Aorta (tissue), 5 donors: ENCODE measurements at regions not wholly inside any gene's neighbourhood (a gene's known extent, or its start where the extent isn't known, plus 50 kb on each side); places are given as distances from the start of the nearest gene placed in this dataset.

Source experiments
- ATAC-seq: fragments of 200-7000 bp; cut with Tn5 transposase; one replicate; pipeline ENCODE4 v1.9.1; 2022; ENCODE audit warnings: moderate library complexity; ENCODE audit not compliant: low FRiP score
- DNase-seq, 2 donors: peaks; one replicate each; pipeline ENCODE4 v3.0.0-alpha.2; 2020
- H3K27ac ChIP-seq, 2 donors: one replicate each; pipeline ENCODE4 v1.5.1; 2013; ENCODE audit warnings: low read length in 2 of 2, mild to moderate bottlenecking in 2 of 2, moderate library complexity in 2 of 2, control low read depth in 1 of 2, inconsistent platforms in 1 of 2, low read depth in 1 of 2
- H3K27me3 ChIP-seq, 2 donors: one replicate each; pipeline ENCODE4 v1.6.1; 2013; ENCODE audit warnings: control low read depth in 1 of 2, low read length in 1 of 2, mild to moderate bottlenecking in 1 of 2, moderate library complexity in 1 of 2; ENCODE audit not compliant: insufficient read depth in 2 of 2, control insufficient read depth in 1 of 2
- H3K36me3 ChIP-seq, 2 donors: one replicate each; pipeline ENCODE4 v1.6.1; 2013; ENCODE audit warnings: control low read depth in 1 of 2, low read length in 1 of 2, mild to moderate bottlenecking in 1 of 2; ENCODE audit not compliant: insufficient read depth in 2 of 2, control insufficient read depth in 1 of 2
- H3K4me1 ChIP-seq, 2 donors: one replicate each; pipeline ENCODE4 v1.6.1; 2013; ENCODE audit warnings: low read length in 2 of 2, control low read depth in 1 of 2, mild to moderate bottlenecking in 1 of 2, moderate library complexity in 1 of 2; ENCODE audit not compliant: insufficient read depth in 2 of 2, control insufficient read depth in 1 of 2
- H3K4me3 ChIP-seq, 2 donors: one replicate each; pipeline ENCODE4 v1.5.1; 2013; ENCODE audit warnings: low read length in 2 of 2, control low read depth in 1 of 2, mild to moderate bottlenecking in 1 of 2
- H3K9me3 ChIP-seq: one replicate; pipeline ENCODE4 v1.6.1; 2013; ENCODE audit warnings: mild to moderate bottlenecking, low read length; ENCODE audit not compliant: control insufficient read depth
- WGBS, 2 donors: extraction: QIAGEN DNeasy Blood & Tissue Kit; methylation state at CpG; one replicate each; pipeline ENCODE4 v1.1.7; 2013; 5-methylcytosine and 5-hydroxymethylcytosine counted together
- intact Hi-C, 2 donors: fragments of 100-400 bp; cut with DNase I; formaldehyde crosslinking; loops; one replicate each; pipeline versions ENCODE4 v1.14.2 to v1.15.0; 2022
- donor health status: healthy with polysubstance abuse.
- donor health status: Bipolar disorder and iron deficiency.
- donor health status: DM: no; HTN: no; CAD: no.
- donor health status: DM: no; HTN: no; CAD: no.
- donor health status: DM: yes; HTN: yes; CAD: no.

- Histone ChIP-seq H3K4me1 (no peaks in the 10 kb centered on the region), H3K9me3 (no peaks in the 10 kb centered on the region), H3K4me3 (no peak overlapping the region), H3K27ac (no peak overlapping the region), H3K36me3 (no peaks in the 10 kb centered on the region), H3K27me3 (no peaks in the 10 kb centered on the region)
- DNase-seq, result no peak
- no peak for ATAC-seq
- intact Hi-C loops, result no loop called here
- 78 to 83% methylated on average over 5 of the region's 5 CpGs for WGBS, 2 donors
Measured at GRCh38 chr6:3551716-3552511, 95.1 kb upstream of the SLC22A23 start.

GRCh38 chr6:3549314-3549940 is 92.6 kb upstream of the SLC22A23 start:
- Histone ChIP-seq H3K27me3 (no peaks in the 10 kb centered on the region), H3K4me3 (no peak overlapping the region), H3K4me1 (no peaks in the 10 kb centered on the region), H3K36me3 (no peaks in the 10 kb centered on the region), H3K27ac (no peak overlapping the region), H3K9me3 (no peaks in the 10 kb centered on the region)
- intact Hi-C loops, result no loop called here
- ATAC-seq (no peak), DNase-seq (no peak)
- WGBS, 2 donors, result 82 to 85% methylated on average over 7 of the region's 7 CpGs

- WGBS, 2 donors, result 65 to 74% methylated on average over 2 of the region's 2 CpGs
- H3K36me3 ChIP-seq, result no peaks in the 10 kb centered on the region
- H3K9me3 ChIP-seq, result no peaks in the 10 kb centered on the region
- H3K27ac ChIP-seq, result no peak overlapping the region
- ATAC-seq (no peak), DNase-seq (no peak)
- no peak overlapping the region for H3K4me3 ChIP-seq
- H3K4me1 ChIP-seq, result no peaks in the 10 kb centered on the region
- H3K27me3 ChIP-seq, result no peaks in the 10 kb centered on the region
- intact Hi-C loops, result no loop called here
Measured at GRCh38 chr6:3546121-3546520, 89.3 kb upstream of the SLC22A23 start.

GRCh38 chr6:3545156-3545555 is 88.3 kb upstream of the SLC22A23 start:
- DNase-seq (no peak), ATAC-seq (no peak)
- H3K36me3 ChIP-seq, result no peaks in the 10 kb centered on the region
- WGBS, 2 donors, result 98 to 100% methylated on average over 1 of the region's 1 CpG
- no peaks in the 10 kb centered on the region for H3K27me3 ChIP-seq
- intact Hi-C loops, result no loop called here
- no peaks in the 10 kb centered on the region for H3K9me3 ChIP-seq
- no peak overlapping the region for H3K27ac ChIP-seq
- no peak overlapping the region for H3K4me3 ChIP-seq
- no peaks in the 10 kb centered on the region for H3K4me1 ChIP-seq

GRCh38 chr6:3542032-3542640 is 85.3 kb upstream of the SLC22A23 start:
- Histone ChIP-seq H3K27me3 (no peaks in the 10 kb centered on the region), H3K4me3 (no peak overlapping the region), H3K4me1 (no peaks in the 10 kb centered on the region), H3K9me3 (no peaks in the 10 kb centered on the region), H3K36me3 (no peaks in the 10 kb centered on the region), H3K27ac (no peak overlapping the region)
- no peak for ATAC-seq
- no peak for DNase-seq
- 89 to 93% methylated on average over 6 of the region's 6 CpGs for WGBS, 2 donors
- intact Hi-C loops, result no loop called here

- no peak overlapping the region for H3K27ac ChIP-seq
- no peaks in the 10 kb centered on the region for H3K27me3 ChIP-seq
- WGBS, 2 donors, result 83% methylated on average over 9 of the region's 9 CpGs
- DNase-seq (no peak), ATAC-seq (no peak)
- H3K4me1 ChIP-seq, result no peaks in the 10 kb centered on the region
- intact Hi-C loops, result no loop called here
- H3K4me3 ChIP-seq, result no peak overlapping the region
- no peaks in the 10 kb centered on the region for H3K9me3 ChIP-seq
- no peaks in the 10 kb centered on the region for H3K36me3 ChIP-seq
Measured at GRCh38 chr6:3541006-3541585, 84.2 kb upstream of the SLC22A23 start.

- DNase-seq (no peak), ATAC-seq (no peak)
- Histone ChIP-seq H3K36me3 (no peaks in the 10 kb centered on the region), H3K9me3 (no peaks in the 10 kb centered on the region), H3K4me1 (no peaks in the 10 kb centered on the region), H3K4me3 (no peak overlapping the region), H3K27ac (no peak overlapping the region), H3K27me3 (no peaks in the 10 kb centered on the region)
- 94 to 95% methylated on average over 8 of the region's 8 CpGs for WGBS, 2 donors
- intact Hi-C loops, result no loop called here
Measured at GRCh38 chr6:3540253-3540820, 83.5 kb upstream of the SLC22A23 start.

- Histone ChIP-seq H3K4me1 (no peaks in the 10 kb centered on the region), H3K36me3 (no peaks in the 10 kb centered on the region), H3K9me3 (no peaks in the 10 kb centered on the region), H3K27ac (no peak overlapping the region), H3K27me3 (no peaks in the 10 kb centered on the region), H3K4me3 (no peak overlapping the region)
- intact Hi-C loops, result no loop called here
- WGBS, 2 donors, result 72 to 75% methylated on average over 6 of the region's 6 CpGs
- DNase-seq (no peak), ATAC-seq (no peak)
Measured at GRCh38 chr6:3538536-3538935, 81.7 kb upstream of the SLC22A23 start.
